ENCODE measurements at regions not wholly inside any gene's neighbourhood (a gene's known extent, or its start where the extent isn't known, plus 50 kb on each side); places are given as distances from the start of the nearest gene placed in this dataset.

- no peaks in the 10 kb centered on the region for H3K4me1 ChIP-seq (ENCODE audit: control insufficient read depth in 2 of 2, insufficient read depth in 2 of 2, low read length in 2 of 2)
- no peak overlapping the region for H3K4me3 ChIP-seq (ENCODE audit: low read length in 2 of 2)
- H3K27me3 ChIP-seq (ENCODE audit: control insufficient read depth in 2 of 2, insufficient read depth in 2 of 2, low read length in 2 of 2): no peaks in the 10 kb centered on the region
- no peak overlapping the region for H3K9ac ChIP-seq (ENCODE audit: low read depth in 1 of 2, low read length in 2 of 2)
- no peaks in the 10 kb centered on the region for H3K36me3 ChIP-seq (ENCODE audit: control insufficient read depth in 2 of 2, insufficient read depth in 2 of 2, low read length in 2 of 2)
- H3K27ac ChIP-seq (ENCODE audit: low read depth in 2 of 2, low read length in 2 of 2): no peak overlapping the region
- H3K9me3 ChIP-seq (ENCODE audit: control insufficient read depth in 2 of 2, low read length in 2 of 2): no peaks in the 10 kb centered on the region
Observed at GRCh38 chr18:37636831-37637477, 71.4 kb upstream of the CELF4 start.

DNA sequence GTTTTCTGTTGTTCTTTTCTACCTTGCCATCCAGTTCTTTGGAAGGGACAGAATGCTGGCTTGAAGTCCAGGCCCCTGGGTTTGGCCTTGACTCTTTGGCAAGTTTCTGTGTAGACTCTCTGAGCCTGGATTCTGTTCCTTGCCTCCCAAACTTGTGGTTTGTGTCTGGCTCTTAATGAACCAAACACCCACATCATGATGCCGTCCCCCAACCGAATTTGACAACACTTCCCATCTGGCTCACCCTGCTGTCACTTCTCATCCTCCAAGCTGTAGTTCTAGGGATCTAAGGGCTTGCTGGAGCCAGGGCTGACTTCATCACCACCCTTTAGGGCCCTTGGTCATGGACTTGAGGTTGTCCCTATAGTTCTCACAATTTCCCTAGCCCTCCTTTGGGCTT is 68.9 kb upstream of the CELF4 start:
- Histone ChIP-seq H3K27ac (ENCODE audit: low read depth in 2 of 2, low read length in 2 of 2) (no peak overlapping the region), H3K4me1 (ENCODE audit: control insufficient read depth in 2 of 2, insufficient read depth in 2 of 2, low read length in 2 of 2) (no peaks in the 10 kb centered on the region), H3K36me3 (ENCODE audit: control insufficient read depth in 2 of 2, insufficient read depth in 2 of 2, low read length in 2 of 2) (no peaks in the 10 kb centered on the region), H3K4me3 (ENCODE audit: low read length in 2 of 2) (no peak overlapping the region), H3K9me3 (ENCODE audit: control insufficient read depth in 2 of 2, low read length in 2 of 2) (no peaks in the 10 kb centered on the region), H3K27me3 (ENCODE audit: control insufficient read depth in 2 of 2, insufficient read depth in 2 of 2, low read length in 2 of 2) (no peaks in the 10 kb centered on the region), H3K9ac (ENCODE audit: low read depth in 1 of 2, low read length in 2 of 2) (no peak overlapping the region)

DNA sequence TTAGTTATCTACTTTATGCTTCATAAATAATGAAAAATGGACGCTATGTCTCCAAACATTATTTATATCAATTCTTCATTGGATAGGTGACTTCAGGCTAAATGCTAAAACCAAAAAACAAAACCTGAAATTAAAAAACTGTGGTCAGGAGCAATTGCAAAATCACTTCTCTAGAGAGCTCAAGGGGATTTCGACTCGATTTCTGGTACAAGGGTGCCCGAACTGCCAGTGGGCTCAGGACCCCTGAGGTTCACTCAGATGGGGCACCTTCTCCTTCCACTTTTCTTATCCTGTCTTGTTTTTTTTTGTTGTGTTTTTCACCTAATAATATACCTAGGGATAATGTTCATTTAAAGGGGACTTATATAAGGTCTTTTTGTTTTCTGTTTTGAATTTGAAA is 65.8 kb upstream of the CELF4 start:
- no peaks in the 10 kb centered on the region for H3K27me3 ChIP-seq (ENCODE audit: control insufficient read depth in 2 of 2, insufficient read depth in 2 of 2, low read length in 2 of 2)
- no peaks in the 10 kb centered on the region for H3K36me3 ChIP-seq (ENCODE audit: control insufficient read depth in 2 of 2, insufficient read depth in 2 of 2, low read length in 2 of 2)
- H3K9me3 ChIP-seq (ENCODE audit: control insufficient read depth in 2 of 2, low read length in 2 of 2): no peaks in the 10 kb centered on the region
- H3K27ac ChIP-seq (ENCODE audit: low read depth in 2 of 2, low read length in 2 of 2): no peak overlapping the region
- H3K4me1 ChIP-seq (ENCODE audit: control insufficient read depth in 2 of 2, insufficient read depth in 2 of 2, low read length in 2 of 2): no peaks in the 10 kb centered on the region
- no peak overlapping the region for H3K9ac ChIP-seq (ENCODE audit: low read depth in 1 of 2, low read length in 2 of 2)
- no peak overlapping the region for H3K4me3 ChIP-seq (ENCODE audit: low read length in 2 of 2)

DNA sequence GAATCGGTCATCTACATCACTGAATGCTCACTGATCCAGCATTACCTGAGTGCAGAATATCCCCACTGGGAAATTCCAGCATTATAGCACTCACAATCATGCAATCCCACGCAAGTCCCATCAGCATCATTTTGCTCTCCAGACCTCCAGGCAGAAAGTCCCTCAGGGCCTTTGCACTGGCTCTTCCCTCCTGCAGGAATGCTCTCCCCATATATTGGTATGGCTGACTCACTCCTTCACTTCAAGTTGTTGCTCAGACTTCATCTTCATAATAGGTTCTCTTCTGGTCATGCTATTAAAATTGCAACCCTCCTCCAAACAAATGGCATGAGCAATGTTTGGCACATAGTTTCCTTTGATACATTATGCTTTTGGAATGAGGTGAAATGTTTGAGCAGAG is 64.7 kb upstream of the CELF4 start:
- H3K4me3 ChIP-seq (ENCODE audit: low read length in 2 of 2): no peak overlapping the region
- H3K36me3 ChIP-seq (ENCODE audit: control insufficient read depth in 2 of 2, insufficient read depth in 2 of 2, low read length in 2 of 2): no peaks in the 10 kb centered on the region
- no peak overlapping the region for H3K9ac ChIP-seq (ENCODE audit: low read depth in 1 of 2, low read length in 2 of 2)
- no peak overlapping the region for H3K27ac ChIP-seq (ENCODE audit: low read depth in 2 of 2, low read length in 2 of 2)
- H3K9me3 ChIP-seq (ENCODE audit: control insufficient read depth in 2 of 2, low read length in 2 of 2): no peaks in the 10 kb centered on the region
- no peaks in the 10 kb centered on the region for H3K27me3 ChIP-seq (ENCODE audit: control insufficient read depth in 2 of 2, insufficient read depth in 2 of 2, low read length in 2 of 2)
- H3K4me1 ChIP-seq (ENCODE audit: control insufficient read depth in 2 of 2, insufficient read depth in 2 of 2, low read length in 2 of 2): no peaks in the 10 kb centered on the region

- no peak overlapping the region for H3K4me3 ChIP-seq (ENCODE audit: low read length in 2 of 2)
- no peaks in the 10 kb centered on the region for H3K27me3 ChIP-seq (ENCODE audit: control insufficient read depth in 2 of 2, insufficient read depth in 2 of 2, low read length in 2 of 2)
- no peaks in the 10 kb centered on the region for H3K36me3 ChIP-seq (ENCODE audit: control insufficient read depth in 2 of 2, insufficient read depth in 2 of 2, low read length in 2 of 2)
- no peak overlapping the region for H3K27ac ChIP-seq (ENCODE audit: low read depth in 2 of 2, low read length in 2 of 2)
- no peaks in the 10 kb centered on the region for H3K4me1 ChIP-seq (ENCODE audit: control insufficient read depth in 2 of 2, insufficient read depth in 2 of 2, low read length in 2 of 2)
- H3K9ac ChIP-seq (ENCODE audit: low read depth in 1 of 2, low read length in 2 of 2): no peak overlapping the region
- no peaks in the 10 kb centered on the region for H3K9me3 ChIP-seq (ENCODE audit: control insufficient read depth in 2 of 2, low read length in 2 of 2)
Observed at GRCh38 chr18:37628470-37629220, 63.0 kb upstream of the CELF4 start.

DNA sequence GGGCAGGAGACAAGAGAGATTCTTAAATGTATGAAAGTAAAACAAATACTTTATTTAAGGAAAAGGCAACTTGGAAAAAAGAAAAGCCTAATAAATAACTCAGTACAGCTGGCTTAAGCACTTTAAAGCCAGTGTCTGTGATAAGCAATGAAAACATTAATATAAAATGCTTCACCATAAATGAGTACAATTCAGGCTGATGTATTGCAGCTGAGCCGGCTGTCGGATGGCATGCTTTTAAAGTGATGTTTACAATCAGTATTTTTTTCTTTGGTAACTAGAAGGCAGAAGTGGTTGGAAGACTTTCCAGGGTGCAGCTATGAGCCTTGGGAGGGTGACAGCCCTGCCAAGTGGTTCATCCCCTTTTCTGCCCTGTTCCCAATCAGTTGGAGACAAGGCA is 58.7 kb upstream of the CELF4 start:
- H3K27me3 ChIP-seq (ENCODE audit: control insufficient read depth in 2 of 2, insufficient read depth in 2 of 2, low read length in 2 of 2): no peaks in the 10 kb centered on the region
- no peak overlapping the region for H3K4me3 ChIP-seq (ENCODE audit: low read length in 2 of 2)
- no peaks in the 10 kb centered on the region for H3K4me1 ChIP-seq (ENCODE audit: control insufficient read depth in 2 of 2, insufficient read depth in 2 of 2, low read length in 2 of 2)
- H3K36me3 ChIP-seq (ENCODE audit: control insufficient read depth in 2 of 2, insufficient read depth in 2 of 2, low read length in 2 of 2): no peaks in the 10 kb centered on the region
- H3K9me3 ChIP-seq (ENCODE audit: control insufficient read depth in 2 of 2, low read length in 2 of 2): no peaks in the 10 kb centered on the region
- H3K9ac ChIP-seq (ENCODE audit: low read depth in 1 of 2, low read length in 2 of 2): no peak overlapping the region
- no peak overlapping the region for H3K27ac ChIP-seq (ENCODE audit: low read depth in 2 of 2, low read length in 2 of 2)

- Histone ChIP-seq H3K4me3 (ENCODE audit: low read length in 2 of 2) (no peak overlapping the region), H3K9me3 (ENCODE audit: control insufficient read depth in 2 of 2, low read length in 2 of 2) (no peaks in the 10 kb centered on the region), H3K27me3 (ENCODE audit: control insufficient read depth in 2 of 2, insufficient read depth in 2 of 2, low read length in 2 of 2) (no peaks in the 10 kb centered on the region), H3K4me1 (ENCODE audit: control insufficient read depth in 2 of 2, insufficient read depth in 2 of 2, low read length in 2 of 2) (no peaks in the 10 kb centered on the region), H3K9ac (ENCODE audit: low read depth in 1 of 2, low read length in 2 of 2) (no peak overlapping the region), H3K27ac (ENCODE audit: low read depth in 2 of 2, low read length in 2 of 2) (no peak overlapping the region), H3K36me3 (ENCODE audit: control insufficient read depth in 2 of 2, insufficient read depth in 2 of 2, low read length in 2 of 2) (no peaks in the 10 kb centered on the region)
Observed at GRCh38 chr18:37619964-37620363, 54.4 kb upstream of the CELF4 start.

- H3K4me3 ChIP-seq (ENCODE audit: low read length in 2 of 2): no peak overlapping the region
- no peaks in the 10 kb centered on the region for H3K9me3 ChIP-seq (ENCODE audit: control insufficient read depth in 2 of 2, low read length in 2 of 2)
- H3K27me3 ChIP-seq (ENCODE audit: control insufficient read depth in 2 of 2, insufficient read depth in 2 of 2, low read length in 2 of 2): no peaks in the 10 kb centered on the region
- no peaks in the 10 kb centered on the region for H3K4me1 ChIP-seq (ENCODE audit: control insufficient read depth in 2 of 2, insufficient read depth in 2 of 2, low read length in 2 of 2)
- H3K27ac ChIP-seq (ENCODE audit: low read depth in 2 of 2, low read length in 2 of 2): no peak overlapping the region
- H3K9ac ChIP-seq (ENCODE audit: low read depth in 1 of 2, low read length in 2 of 2): no peak overlapping the region
- H3K36me3 ChIP-seq (ENCODE audit: control insufficient read depth in 2 of 2, insufficient read depth in 2 of 2, low read length in 2 of 2): no peaks in the 10 kb centered on the region
Observed at GRCh38 chr18:37617623-37618022, 52.0 kb upstream of the CELF4 start.
